ENCODE measurements at regions not wholly inside any gene's neighbourhood (a gene's known extent, or its start where the extent isn't known, plus 50 kb on each side); places are given as distances from the start of the nearest gene placed in this dataset.
"Not testable (repeated sequence)": the region's sequence is repeated elsewhere in the genome, so short reads cannot be mapped to it uniquely, and the experiment has no call there.

GRCh38 chr9:79408617-79409016, 163.1 kb upstream of the TLE4 start:
- no peak for DNase-seq

GRCh38 chr9:79409182-79409823, 162.5 kb upstream of the TLE4 start:
- DNase-seq: no peak

- DNase-seq: no peak
Measured at GRCh38 chr9:79425840-79426239, 145.9 kb upstream of the TLE4 start.

- DNase-seq: no peak
Measured at GRCh38 chr9:79428422-79428821, 143.3 kb upstream of the TLE4 start.

GRCh38 chr9:79430619-79431018, 141.1 kb upstream of the TLE4 start:
- no peak for DNase-seq

GRCh38 chr9:79431019-79431679, 140.6 kb upstream of the TLE4 start:
- DNase-seq: no peak

GRCh38 chr9:79432485-79432884, 139.3 kb upstream of the TLE4 start:
- no peak for DNase-seq

- no peak for DNase-seq
Measured at GRCh38 chr9:79433703-79434102, 138.1 kb upstream of the TLE4 start.

- not testable (repeated sequence) for DNase-seq
Measured at GRCh38 chr9:79439221-79439620, 132.5 kb upstream of the TLE4 start.

GRCh38 chr9:79446523-79447307, 125.0 kb upstream of the TLE4 start:
- DNase-seq: no peak

GRCh38 chr9:79447308-79447605, 124.5 kb upstream of the TLE4 start:
- DNase-seq: no peak

- no peak for DNase-seq
Measured at GRCh38 chr9:79447762-79448161, 124.0 kb upstream of the TLE4 start.

- DNase-seq: no peak
Measured at GRCh38 chr9:79452265-79452664, 119.5 kb upstream of the TLE4 start.

GRCh38 chr9:79461712-79462111, 110.1 kb upstream of the TLE4 start:
- no peak for DNase-seq

- no peak for DNase-seq
Measured at GRCh38 chr9:79465156-79465555, 106.6 kb upstream of the TLE4 start.

GRCh38 chr9:79469164-79469563, 102.6 kb upstream of the TLE4 start:
- DNase-seq: no peak

GRCh38 chr9:79470954-79471353, 100.8 kb upstream of the TLE4 start:
- peak; percentile 96 for DNase-seq

GRCh38 chr9:79471580-79472543, 99.9 kb upstream of the TLE4 start:
- no peak for DNase-seq

- no peak for DNase-seq
Measured at GRCh38 chr9:79473704-79474103, 98.1 kb upstream of the TLE4 start.

GRCh38 chr9:79477241-79477840, 94.4 kb upstream of the TLE4 start:
- DNase-seq: no peak

- DNase-seq: peak; percentile 56
Measured at GRCh38 chr9:79477955-79478771, 93.6 kb upstream of the TLE4 start.

GRCh38 chr9:79480639-79481038, 91.1 kb upstream of the TLE4 start:
- no peak for DNase-seq
